NCI-H2196 treated with DMSO at 0.1 percent for 48 hours (cell line): ENCODE measurements at regions not wholly inside any gene's neighbourhood (a gene's known extent, or its start where the extent isn't known, plus 50 kb on each side); places are given as distances from the start of the nearest gene placed in this dataset.
"Not testable (repeated sequence)": the region's sequence is repeated elsewhere in the genome, so short reads cannot be mapped to it uniquely, and the experiment has no call there.

Experiments used
- DNase-seq: peaks from one replicate; lab custom pipeline; 2025; ENCODE audit not compliant: unreplicated experiment; lab: John Stamatoyannopoulos, UW

DNA sequence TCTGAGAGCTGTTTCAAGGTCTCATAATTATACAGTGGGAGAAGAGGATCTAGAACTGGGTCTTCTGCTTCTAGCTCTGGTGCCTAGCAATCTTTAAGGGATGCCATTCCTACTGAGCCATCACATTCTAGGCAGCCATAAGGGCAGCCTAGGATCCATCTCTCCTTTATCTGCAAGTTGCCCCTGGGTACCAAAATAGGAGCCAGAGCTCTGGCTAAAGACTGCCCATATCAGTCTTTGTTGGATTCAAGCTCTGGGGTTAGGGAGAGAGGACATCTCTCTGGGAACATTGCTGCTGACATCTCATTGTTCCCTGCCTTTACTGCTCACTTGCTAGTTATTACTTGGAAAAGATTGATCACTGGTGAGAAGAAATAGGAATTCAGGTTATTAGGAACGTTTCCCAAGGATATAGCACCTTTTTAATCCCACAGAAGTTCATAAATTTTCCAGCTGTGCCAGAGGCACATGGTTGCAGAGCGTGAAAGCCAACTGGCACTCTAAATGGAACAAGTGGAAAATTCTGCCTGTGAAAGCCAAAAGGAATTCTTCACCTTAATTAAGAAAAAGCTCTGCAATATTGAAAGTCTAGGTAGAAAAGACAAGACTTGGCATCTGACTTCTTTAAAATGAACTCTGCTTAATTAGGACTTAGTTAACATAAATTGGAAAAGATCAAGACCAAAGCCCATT is 102.2 kb downstream of the CDC42EP3 start:
- DNase-seq, result no peak

DNA sequence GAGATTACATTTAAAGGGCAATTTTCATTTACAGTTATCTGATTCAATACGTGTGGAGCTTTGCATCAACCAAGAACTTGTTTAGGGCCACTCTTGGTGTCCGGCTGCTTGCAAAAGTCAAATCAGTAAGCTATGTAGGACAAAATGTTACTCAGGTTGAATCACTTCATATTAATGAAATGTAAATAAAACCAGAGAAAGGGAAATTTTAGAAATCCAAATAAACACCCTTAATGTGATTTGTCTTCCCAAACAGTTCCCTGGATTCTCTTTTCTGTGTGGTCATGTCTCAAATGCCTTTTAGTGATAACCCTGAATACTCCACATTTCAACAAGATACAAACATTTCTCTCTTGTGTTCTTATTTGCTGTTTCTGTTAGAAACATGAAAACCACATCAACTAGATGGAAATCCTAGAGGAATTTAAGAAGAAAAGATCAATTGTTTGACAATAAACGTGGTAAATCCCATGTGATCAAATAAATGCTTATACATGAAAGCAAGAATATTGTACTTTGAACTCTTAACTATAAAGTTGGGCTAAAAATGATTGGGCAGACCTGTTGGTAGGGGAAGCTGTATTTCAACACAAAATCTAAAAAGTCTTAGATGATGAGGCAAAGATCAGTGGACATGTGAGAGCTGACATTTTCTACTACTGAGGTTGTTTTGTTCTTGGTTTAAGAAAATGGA is 101.3 kb downstream of the CDC42EP3 start:
- DNase-seq, result no peak

DNA sequence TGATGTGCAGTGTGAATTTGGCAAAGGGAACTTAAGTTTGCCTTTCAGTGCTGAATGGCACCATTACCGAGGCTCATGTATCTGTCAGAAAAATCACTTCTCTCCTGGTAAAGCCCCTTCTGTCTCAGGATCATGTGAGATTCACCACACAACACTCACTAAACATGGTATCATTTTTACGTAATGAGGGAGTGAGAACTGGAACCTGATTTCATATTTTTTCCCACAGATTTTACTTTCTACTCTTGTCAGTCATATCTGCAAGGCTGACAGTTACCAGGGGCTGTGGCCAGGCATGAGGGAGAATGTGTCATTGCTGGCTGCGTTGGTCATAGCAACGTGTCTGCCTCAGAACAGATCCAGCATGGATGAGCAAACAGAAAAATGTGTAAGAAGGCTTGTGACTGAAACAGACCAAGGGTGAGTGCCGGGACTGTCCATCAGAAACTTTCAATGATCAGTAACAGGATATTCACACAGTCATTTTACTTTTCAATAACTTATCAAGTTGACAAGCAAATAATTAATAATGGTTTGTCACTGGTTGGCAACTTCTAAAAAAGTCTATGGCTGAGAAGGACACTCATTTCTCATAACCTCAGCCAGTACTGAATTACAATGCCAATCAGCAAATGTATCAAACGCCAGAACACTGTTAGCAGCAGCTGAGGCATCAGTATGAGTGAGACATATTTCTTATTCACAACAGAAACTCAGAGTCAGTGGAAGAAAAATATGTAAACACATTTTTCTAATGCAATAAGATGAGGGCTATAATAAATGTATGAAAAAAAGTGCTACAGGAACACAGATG is 100.5 kb downstream of the CDC42EP3 start:
- DNase-seq, result no peak

GRCh38 chr2:37571587-37572136 is 99.8 kb downstream of the CDC42EP3 start:
- no peak for DNase-seq

- no peak for DNase-seq
These were observed 97.7 kb downstream of the CDC42EP3 start for GRCh38 chr2:37573451-37574388.

DNA sequence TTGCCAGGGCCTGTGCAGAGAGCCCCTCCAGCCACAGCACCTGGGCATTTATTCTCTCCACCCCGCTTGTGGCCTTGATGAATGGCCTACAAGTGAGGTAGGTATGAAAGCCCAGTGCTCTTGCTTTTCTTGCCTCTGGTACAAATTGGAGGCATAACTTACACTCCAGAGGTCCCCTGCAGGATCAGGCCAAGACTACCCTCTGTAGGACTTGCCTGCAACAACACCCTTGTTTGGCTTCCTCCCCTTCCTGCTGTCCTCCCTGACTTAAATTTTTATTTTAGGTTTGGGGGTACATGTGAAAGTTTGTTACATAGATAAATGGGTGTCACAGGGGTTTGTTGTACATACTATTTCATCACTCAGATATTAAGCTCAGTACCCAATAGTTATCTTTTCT is 95.7 kb downstream of the CDC42EP3 start:
- DNase-seq, result no peak

DNA sequence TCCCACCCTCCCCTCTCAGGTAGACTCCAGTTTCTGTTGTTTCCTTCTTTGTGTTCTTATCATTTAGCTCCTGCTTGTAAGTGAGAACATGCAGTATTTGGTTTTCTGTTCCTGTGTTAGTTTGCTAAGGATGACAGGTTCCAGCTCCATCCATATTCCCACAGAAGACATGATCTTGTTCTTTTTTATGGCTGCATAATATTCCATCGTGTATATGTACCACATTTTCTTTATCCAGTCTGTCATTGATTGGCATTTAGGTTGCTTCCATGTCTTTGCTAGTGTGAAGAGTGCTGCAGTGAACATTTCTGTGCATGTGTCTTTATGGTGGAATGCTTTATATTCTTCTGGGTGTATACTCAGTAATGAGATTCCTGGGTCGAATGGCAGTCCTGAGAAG is 95.2 kb downstream of the CDC42EP3 start:
- not testable (repeated sequence) for DNase-seq

DNA sequence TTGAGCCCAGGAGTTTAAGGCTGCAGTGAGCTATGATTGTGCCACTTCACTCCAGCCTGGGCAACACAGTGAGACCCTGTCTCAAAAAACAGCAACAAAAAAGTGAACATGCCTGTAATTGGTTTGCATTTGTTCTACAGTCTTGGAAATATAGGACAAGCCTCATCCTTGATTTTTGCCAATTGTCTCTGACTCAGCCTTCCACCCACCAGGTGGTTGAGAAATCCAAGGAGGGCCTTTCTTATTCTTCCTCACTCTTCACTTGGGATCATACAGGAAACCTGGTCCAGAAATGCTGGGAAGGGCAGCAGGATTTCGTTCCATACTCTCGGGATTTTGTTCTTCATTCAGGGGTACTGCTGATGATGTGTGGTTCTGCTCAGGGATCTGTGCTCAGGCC is 94.6 kb downstream of the CDC42EP3 start:
- DNase-seq, result no peak

DNA sequence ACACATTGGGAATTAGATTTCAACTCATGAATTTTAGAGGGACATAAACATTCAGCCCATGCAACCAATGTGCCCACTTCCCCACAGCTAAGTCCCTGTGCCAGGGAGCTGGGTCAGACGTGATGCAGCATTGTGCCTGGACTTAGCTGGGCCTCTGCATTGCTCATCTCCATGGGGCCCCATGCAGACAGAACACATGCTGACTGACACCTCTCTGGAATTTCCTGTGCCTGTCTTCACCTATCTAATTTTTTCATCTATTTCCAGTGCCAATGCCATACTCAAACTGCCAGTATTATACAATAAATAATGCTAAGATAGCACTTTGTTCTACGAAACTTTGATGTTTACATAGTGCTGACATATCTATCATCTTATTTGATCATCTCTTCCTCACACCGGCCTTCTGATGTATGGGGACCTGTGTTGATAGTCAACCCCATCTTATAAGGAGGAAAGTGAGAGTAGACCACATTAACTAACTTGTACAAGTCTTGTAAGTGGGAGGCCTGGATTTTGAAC is 92.2 kb downstream of the CDC42EP3 start:
- no peak for DNase-seq

GRCh38 chr2:37579949-37580348 is 91.5 kb downstream of the CDC42EP3 start:
- not testable (repeated sequence) for DNase-seq

DNA sequence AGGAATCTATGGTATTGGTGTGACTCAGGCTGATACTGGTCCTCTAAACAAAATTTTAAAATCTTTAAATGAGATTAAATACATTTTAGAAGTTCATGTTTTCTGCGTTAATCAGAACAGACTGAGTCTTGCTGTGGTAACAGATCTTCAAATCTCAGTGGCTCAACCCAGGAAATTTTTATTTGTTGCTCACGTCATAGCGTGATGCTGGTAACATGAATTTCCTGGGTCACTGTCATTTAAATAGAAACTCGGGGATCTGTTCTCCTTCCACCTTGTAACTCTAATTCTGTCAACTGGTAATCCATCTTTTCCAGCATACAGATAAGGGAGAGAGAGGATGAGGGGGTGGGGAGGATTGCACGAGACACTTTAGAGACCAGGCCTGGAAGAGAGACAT is 90.0 kb downstream of the CDC42EP3 start:
- no peak for DNase-seq

DNA sequence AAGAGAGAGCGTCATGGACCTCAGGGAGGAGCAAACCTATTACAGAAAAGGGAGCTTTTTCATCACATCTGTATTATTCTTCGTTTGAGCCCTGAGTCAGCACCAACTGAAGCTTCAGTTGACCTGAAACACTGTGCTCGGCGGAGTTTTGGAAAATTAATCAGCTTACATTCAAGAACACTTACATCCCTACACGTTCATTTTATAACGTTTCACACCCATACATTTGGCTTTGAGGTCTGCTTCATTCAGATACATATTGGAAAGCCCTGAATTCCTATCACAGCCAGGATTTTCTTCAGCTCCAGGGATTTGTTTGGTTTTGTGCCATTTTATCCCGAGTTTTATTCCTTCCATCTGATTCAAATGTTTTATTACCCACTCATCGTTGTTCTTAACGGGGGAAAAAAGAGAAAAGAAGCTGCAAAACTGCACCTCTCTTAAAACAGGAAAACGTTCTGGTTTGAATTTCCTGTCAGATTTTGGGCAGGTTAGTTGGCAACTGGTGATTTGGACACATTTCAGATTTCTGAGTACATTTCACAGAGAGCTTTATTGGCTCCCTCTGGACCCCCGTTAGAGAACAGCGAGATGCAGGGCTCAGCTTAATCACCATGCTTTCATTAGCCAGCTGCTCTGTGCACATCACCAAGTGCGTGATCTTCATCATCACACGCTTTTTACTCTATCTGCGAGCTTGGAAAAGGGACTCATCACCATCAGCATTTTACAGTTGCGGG is 88.8 kb downstream of the CDC42EP3 start:
- DNase-seq, result no peak

DNA sequence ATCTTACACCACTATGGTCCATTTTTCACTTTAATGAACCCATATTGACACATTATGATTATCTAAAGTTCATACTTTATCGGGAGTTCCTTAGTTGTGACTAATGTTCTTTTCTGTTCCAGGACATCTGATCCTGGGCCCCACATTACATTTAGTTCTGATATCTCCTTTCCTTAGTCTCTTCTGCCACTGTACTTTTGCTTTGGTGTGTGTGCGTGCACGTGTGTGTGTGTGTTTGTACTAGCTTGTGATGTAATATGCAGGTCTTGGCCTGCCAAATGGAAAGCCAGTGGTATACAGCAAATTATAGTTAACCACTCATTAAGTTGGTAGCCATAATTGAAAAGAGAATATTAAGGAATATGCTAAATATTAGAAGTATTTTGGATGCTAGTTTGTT is 88.0 kb downstream of the CDC42EP3 start:
- DNase-seq, result no peak

GRCh38 chr2:37583867-37584266 is 87.6 kb downstream of the CDC42EP3 start:
- no peak for DNase-seq

GRCh38 chr2:37585295-37585908 is 86.0 kb downstream of the CDC42EP3 start:
- peak; percentile 51 for DNase-seq

- DNase-seq, result no peak
These were observed 85.3 kb downstream of the CDC42EP3 start for GRCh38 chr2:37585982-37586621.

DNA sequence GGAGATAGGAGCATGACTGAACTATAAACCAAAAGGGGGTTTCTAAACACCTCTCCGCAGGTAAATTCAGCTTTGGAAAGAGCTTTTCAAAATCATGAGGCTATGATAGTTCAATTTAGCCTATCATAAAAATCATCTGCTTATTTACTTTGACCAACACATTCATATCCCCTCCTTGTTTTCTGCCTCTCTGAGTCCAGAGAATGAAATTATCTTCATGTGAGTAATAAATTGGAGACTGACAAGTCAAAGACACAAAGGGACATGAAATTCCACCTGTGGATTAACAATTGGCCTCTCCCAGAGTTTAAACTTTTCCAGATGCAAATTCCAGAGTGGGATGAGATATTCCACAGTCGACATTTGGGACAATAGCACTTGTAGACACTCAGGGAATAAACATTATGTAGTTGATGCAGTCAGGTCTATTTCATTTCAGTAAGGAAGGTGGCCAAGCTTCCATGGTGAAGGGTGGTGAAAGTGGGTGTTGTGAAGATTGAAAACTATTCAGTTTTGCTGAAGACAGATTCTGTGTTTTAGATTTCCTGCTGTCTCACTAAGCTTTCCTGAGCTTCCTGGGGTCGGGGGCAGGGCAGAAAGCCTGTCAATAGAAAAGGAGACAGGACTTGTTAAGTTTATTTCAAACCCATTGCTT is 84.7 kb downstream of the CDC42EP3 start:
- DNase-seq, result no peak

DNA sequence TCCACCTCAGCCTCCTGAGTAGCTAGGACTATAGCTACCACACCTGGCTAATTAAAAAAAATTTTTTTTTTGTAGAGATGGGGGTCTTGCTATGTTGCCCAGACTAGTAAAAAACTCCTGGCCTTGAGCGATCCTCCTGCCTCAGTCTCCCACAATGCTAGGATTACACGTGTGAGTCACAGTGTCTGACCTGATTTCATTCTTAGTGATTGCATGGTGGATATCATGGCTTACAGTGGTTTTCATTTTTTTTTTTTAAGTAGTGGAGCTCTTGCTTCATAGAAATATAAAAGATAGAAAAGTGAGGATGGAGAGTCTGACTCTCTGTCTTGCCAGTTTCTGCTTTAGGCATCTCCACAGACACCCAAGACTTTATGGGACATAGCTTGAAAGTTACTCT is 83.6 kb downstream of the CDC42EP3 start:
- no peak for DNase-seq
